ENCODE measurements at regions not wholly inside any gene's neighbourhood (a gene's known extent, or its start where the extent isn't known, plus 50 kb on each side); places are given as distances from the start of the nearest gene placed in this dataset.

DNA sequence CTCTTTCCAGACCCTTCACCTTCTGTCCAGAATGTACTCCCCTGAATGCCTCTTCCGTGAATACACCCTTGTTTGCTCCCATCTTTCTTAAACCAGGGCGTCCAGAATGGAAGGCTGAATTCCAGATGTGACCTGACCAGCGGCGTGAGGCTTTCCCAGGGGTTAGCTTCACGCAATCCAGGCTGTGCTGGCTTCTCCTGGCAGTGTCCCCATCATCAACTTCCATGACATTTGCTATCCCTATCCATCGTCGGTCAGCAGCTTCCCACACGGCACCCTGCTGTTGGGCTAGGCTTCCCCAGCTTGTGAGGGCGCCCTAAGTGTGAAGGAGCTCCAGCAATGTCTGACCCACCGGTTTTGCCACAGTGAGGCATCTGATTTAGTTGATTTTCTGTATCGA is 339.8 kb upstream of the TNRC6C start:
- TF ChIP-seq RAD21 (IDR thresholded peaks at IDR 0.05; ENCODE audit: low read depth), result no peak
- TF ChIP-seq TCF12 (IDR thresholded peaks at IDR 0.05; ENCODE audit: low read depth), result no peak
- TF ChIP-seq, protein P1, sequence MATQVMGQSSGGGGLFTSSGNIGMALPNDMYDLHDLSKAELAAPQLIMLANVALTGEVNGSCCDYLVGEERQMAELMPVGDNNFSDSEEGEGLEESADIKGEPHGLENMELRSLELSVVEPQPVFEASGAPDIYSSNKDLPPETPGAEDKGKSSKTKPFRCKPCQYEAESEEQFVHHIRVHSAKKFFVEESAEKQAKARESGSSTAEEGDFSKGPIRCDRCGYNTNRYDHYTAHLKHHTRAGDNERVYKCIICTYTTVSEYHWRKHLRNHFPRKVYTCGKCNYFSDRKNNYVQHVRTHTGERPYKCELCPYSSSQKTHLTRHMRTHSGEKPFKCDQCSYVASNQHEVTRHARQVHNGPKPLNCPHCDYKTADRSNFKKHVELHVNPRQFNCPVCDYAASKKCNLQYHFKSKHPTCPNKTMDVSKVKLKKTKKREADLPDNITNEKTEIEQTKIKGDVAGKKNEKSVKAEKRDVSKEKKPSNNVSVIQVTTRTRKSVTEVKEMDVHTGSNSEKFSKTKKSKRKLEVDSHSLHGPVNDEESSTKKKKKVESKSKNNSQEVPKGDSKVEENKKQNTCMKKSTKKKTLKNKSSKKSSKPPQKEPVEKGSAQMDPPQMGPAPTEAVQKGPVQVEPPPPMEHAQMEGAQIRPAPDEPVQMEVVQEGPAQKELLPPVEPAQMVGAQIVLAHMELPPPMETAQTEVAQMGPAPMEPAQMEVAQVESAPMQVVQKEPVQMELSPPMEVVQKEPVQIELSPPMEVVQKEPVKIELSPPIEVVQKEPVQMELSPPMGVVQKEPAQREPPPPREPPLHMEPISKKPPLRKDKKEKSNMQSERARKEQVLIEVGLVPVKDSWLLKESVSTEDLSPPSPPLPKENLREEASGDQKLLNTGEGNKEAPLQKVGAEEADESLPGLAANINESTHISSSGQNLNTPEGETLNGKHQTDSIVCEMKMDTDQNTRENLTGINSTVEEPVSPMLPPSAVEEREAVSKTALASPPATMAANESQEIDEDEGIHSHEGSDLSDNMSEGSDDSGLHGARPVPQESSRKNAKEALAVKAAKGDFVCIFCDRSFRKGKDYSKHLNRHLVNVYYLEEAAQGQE (IDR thresholded peaks at IDR 0.05; ENCODE audit: low read depth), result no peak
- TF ChIP-seq, protein P2, sequence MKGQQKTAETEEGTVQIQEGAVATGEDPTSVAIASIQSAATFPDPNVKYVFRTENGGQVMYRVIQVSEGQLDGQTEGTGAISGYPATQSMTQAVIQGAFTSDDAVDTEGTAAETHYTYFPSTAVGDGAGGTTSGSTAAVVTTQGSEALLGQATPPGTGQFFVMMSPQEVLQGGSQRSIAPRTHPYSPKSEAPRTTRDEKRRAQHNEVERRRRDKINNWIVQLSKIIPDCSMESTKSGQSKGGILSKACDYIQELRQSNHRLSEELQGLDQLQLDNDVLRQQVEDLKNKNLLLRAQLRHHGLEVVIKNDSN (IDR thresholded peaks at IDR 0.05), result no peak
- no peak for TF ChIP-seq EP300 (IDR thresholded peaks at IDR 0.05; ENCODE audit: borderline replicate concordance)
- TF ChIP-seq TAF1 (IDR thresholded peaks at IDR 0.05; ENCODE audit: low read depth), result no peak
- no peak for TF ChIP-seq YY1 (IDR thresholded peaks at IDR 0.05; ENCODE audit: low read depth)
- TF ChIP-seq CEBPB (IDR thresholded peaks at IDR 0.05), result no peak
- TF ChIP-seq, protein P3, sequence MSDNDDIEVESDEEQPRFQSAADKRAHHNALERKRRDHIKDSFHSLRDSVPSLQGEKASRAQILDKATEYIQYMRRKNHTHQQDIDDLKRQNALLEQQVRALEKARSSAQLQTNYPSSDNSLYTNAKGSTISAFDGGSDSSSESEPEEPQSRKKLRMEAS (IDR thresholded peaks at IDR 0.05), result no peak
- TF ChIP-seq CREB1 (IDR thresholded peaks at IDR 0.05; ENCODE audit: low read depth), result no peak
- TF ChIP-seq EGR1 (IDR thresholded peaks at IDR 0.05), result no peak
- TF ChIP-seq ZBTB7A (IDR thresholded peaks at IDR 0.05; ENCODE audit: low read depth), result no peak
- TF ChIP-seq FOXM1 (IDR thresholded peaks at IDR 0.05; ENCODE audit: borderline replicate concordance, low read depth), result no peak
- no peak for TF ChIP-seq NFIC (IDR thresholded peaks at IDR 0.05)

Data from Ishikawa (cell line).